OCI-LY1 (cell line): ENCODE measurements at regions not wholly inside any gene's neighbourhood (a gene's known extent, or its start where the extent isn't known, plus 50 kb on each side); places are given as distances from the start of the nearest gene placed in this dataset.

Experiments used
- CTCF ChIP-seq: fragments of 200-600 bp; sonication (generic), shearing (Covaris generic); IDR thresholded peaks from 2 replicates; pipeline ENCODE4 v1.5.1; 2017; ENCODE audit warnings: mild to moderate bottlenecking, antibody characterized with exemption, low read length, moderate library complexity, mixed read lengths
- EZH2 ChIP-seq: fragments of 200-600 bp; sonication (generic), shearing (Covaris generic); IDR thresholded peaks from 2 replicates; pipeline ENCODE4 v1.8.0; 2017; ENCODE audit warnings: borderline replicate concordance, mixed run types, mild to moderate bottlenecking, antibody characterized with exemption, low read length, moderate library complexity, mixed read lengths

GRCh38 chr6:51218181-51218580 is 399.5 kb downstream of the TFAP2B start:
- TF ChIP-seq CTCF, result no peak
- TF ChIP-seq EZH2, result no peak
